HG03460 (cell line): ENCODE measurements at regions not wholly inside any gene's neighbourhood (a gene's known extent, or its start where the extent isn't known, plus 50 kb on each side); places are given as distances from the start of the nearest gene placed in this dataset.
"Not testable (repeated sequence)": the region's sequence is repeated elsewhere in the genome, so short reads cannot be mapped to it uniquely, and the experiment has no call there.

Source experiments
- ATAC-seq: cut with Tn5 transposase; IDR thresholded peaks from one replicate; pipeline ENCODE4 v1.9.1; 2021; ENCODE audit not compliant: unreplicated experiment

GRCh38 chr9:102032614-102033013 is 294.2 kb upstream of the GRIN3A start:
- ATAC-seq, result no peak

GRCh38 chr9:102000956-102001355 is 262.5 kb upstream of the GRIN3A start:
- no peak for ATAC-seq

GRCh38 chr9:101999441-101999840 is 261.0 kb upstream of the GRIN3A start:
- ATAC-seq, result no peak

GRCh38 chr9:101995231-101995630 is 256.8 kb upstream of the GRIN3A start:
- ATAC-seq, result no peak

GRCh38 chr9:101993771-101994170 is 255.3 kb upstream of the GRIN3A start:
- no peak for ATAC-seq

GRCh38 chr9:101991926-101992325 is 253.5 kb upstream of the GRIN3A start:
- no peak for ATAC-seq

GRCh38 chr9:101977614-101978210 is 239.3 kb upstream of the GRIN3A start:
- ATAC-seq, result peak; percentile 87

- ATAC-seq, result no peak
These were observed 232.2 kb upstream of the GRIN3A start for GRCh38 chr9:101970609-101971008.

- ATAC-seq, result no peak
These were observed 229.9 kb upstream of the GRIN3A start for GRCh38 chr9:101968392-101968791.

- ATAC-seq, result no peak
These were observed 228.2 kb upstream of the GRIN3A start for GRCh38 chr9:101966691-101967090.

GRCh38 chr9:101957705-101958104 is 219.3 kb upstream of the GRIN3A start:
- no peak for ATAC-seq

GRCh38 chr9:101951598-101951997 is 213.2 kb upstream of the GRIN3A start:
- no peak for ATAC-seq

- ATAC-seq, result no peak
These were observed 193.3 kb upstream of the GRIN3A start for GRCh38 chr9:101931756-101932155.

GRCh38 chr9:101930783-101931182 is 192.3 kb upstream of the GRIN3A start:
- no peak for ATAC-seq

- ATAC-seq, result no peak
These were observed 187.1 kb upstream of the GRIN3A start for GRCh38 chr9:101925498-101925897.

- ATAC-seq, result no peak
These were observed 185.0 kb upstream of the GRIN3A start for GRCh38 chr9:101923451-101923850.

- not testable (repeated sequence) for ATAC-seq
These were observed 178.5 kb upstream of the GRIN3A start for GRCh38 chr9:101916948-101917347.

GRCh38 chr9:101915482-101915881 is 177.0 kb upstream of the GRIN3A start:
- no peak for ATAC-seq

GRCh38 chr9:101912698-101913097 is 174.3 kb upstream of the GRIN3A start:
- no peak for ATAC-seq

GRCh38 chr9:101907466-101907865 is 169.0 kb upstream of the GRIN3A start:
- no peak for ATAC-seq

- no peak for ATAC-seq
These were observed 166.4 kb upstream of the GRIN3A start for GRCh38 chr9:101904845-101905244.

- no peak for ATAC-seq
These were observed 163.6 kb upstream of the GRIN3A start for GRCh38 chr9:101902051-101902450.

- ATAC-seq, result no peak
These were observed 158.7 kb upstream of the GRIN3A start for GRCh38 chr9:101897196-101897595.
